Body of pancreas (tissue), 4 donors: ENCODE measurements at regions not wholly inside any gene's neighbourhood (a gene's known extent, or its start where the extent isn't known, plus 50 kb on each side); places are given as distances from the start of the nearest gene placed in this dataset.

Experiments
- POLR2A ChIP-seq, 3 donors: fragments of 450-650 bp; IDR thresholded peaks; one replicate each; pipeline ENCODE4 v1.6.1; 2016; ENCODE audit warnings: antibody characterized with exemption in 3 of 3, mild to moderate bottlenecking in 2 of 3
- TF ChIP-seq, protein P1 (sequence below), 7 experiments: fragments of 450-650 bp in 4 of 7; fragments of 200-600 bp in 3 of 7; sonication (generic) in 3 of 7; IDR thresholded peaks; one replicate each; pipeline ENCODE4 v1.5.1; 2016 to 2019; ENCODE audit warnings: antibody characterized with exemption in 7 of 7

GRCh38 chr14:81886588-81886987, 352.9 kb upstream of the SEL1L start:
- TF ChIP-seq POLR2A (IDR thresholded peaks at IDR 0.05): no peak
- TF ChIP-seq, protein P1, sequence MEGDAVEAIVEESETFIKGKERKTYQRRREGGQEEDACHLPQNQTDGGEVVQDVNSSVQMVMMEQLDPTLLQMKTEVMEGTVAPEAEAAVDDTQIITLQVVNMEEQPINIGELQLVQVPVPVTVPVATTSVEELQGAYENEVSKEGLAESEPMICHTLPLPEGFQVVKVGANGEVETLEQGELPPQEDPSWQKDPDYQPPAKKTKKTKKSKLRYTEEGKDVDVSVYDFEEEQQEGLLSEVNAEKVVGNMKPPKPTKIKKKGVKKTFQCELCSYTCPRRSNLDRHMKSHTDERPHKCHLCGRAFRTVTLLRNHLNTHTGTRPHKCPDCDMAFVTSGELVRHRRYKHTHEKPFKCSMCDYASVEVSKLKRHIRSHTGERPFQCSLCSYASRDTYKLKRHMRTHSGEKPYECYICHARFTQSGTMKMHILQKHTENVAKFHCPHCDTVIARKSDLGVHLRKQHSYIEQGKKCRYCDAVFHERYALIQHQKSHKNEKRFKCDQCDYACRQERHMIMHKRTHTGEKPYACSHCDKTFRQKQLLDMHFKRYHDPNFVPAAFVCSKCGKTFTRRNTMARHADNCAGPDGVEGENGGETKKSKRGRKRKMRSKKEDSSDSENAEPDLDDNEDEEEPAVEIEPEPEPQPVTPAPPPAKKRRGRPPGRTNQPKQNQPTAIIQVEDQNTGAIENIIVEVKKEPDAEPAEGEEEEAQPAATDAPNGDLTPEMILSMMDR (IDR thresholded peaks at IDR 0.05): no peak
